Glutamatergic neuron (in vitro differentiated cells): ENCODE measurements at regions not wholly inside any gene's neighbourhood (a gene's known extent, or its start where the extent isn't known, plus 50 kb on each side); places are given as distances from the start of the nearest gene placed in this dataset.
A peak's percentile ranks its signal among the peaks of the same experiment; 100 is the strongest.

ENCODE experiments used
- DNase-seq: peaks from one replicate; pipeline ENCODE4 v3.0.0; 2022
- H3K27ac Mint-ChIP-seq: one replicate; pipeline ENCODE4 v1.8.0; 2020; ENCODE audit warnings: mild to moderate bottlenecking, mixed read lengths, inconsistent platforms; ENCODE audit not compliant: unreplicated experiment
- H3K27me3 Mint-ChIP-seq: one replicate; pipeline ENCODE4 v1.8.0; 2020; ENCODE audit warnings: mild to moderate bottlenecking, moderate library complexity, mixed read lengths, inconsistent platforms; ENCODE audit not compliant: unreplicated experiment
- H3K36me3 Mint-ChIP-seq: one replicate; pipeline ENCODE4 v1.8.0; 2020; ENCODE audit warnings: mild to moderate bottlenecking, mixed read lengths, inconsistent platforms; ENCODE audit not compliant: unreplicated experiment
- H3K4me1 Mint-ChIP-seq: one replicate; pipeline ENCODE4 v1.8.0; 2020; ENCODE audit warnings: mild to moderate bottlenecking, low read depth, mixed read lengths, inconsistent platforms; ENCODE audit not compliant: unreplicated experiment
- H3K4me3 Mint-ChIP-seq: one replicate; pipeline ENCODE4 v1.8.0; 2020; ENCODE audit warnings: mild to moderate bottlenecking, mixed read lengths, inconsistent platforms; ENCODE audit not compliant: unreplicated experiment
- H3K9me3 Mint-ChIP-seq: one replicate; pipeline ENCODE4 v1.8.0; 2020; ENCODE audit warnings: mild to moderate bottlenecking, moderate library complexity, mixed read lengths, inconsistent platforms; ENCODE audit not compliant: unreplicated experiment
- CTCF ChIP-seq: fragments of 200-600 bp; sonication (generic); IDR thresholded peaks from one replicate; pipeline ENCODE4 v1.5.0; 2021; ENCODE audit not compliant: partially characterized antibody, unreplicated experiment

- H3K36me3 Mint-ChIP-seq, result no peaks in the 10 kb centered on the region
- TF ChIP-seq CTCF, result no peak
- no peak for DNase-seq
- no peak overlapping the region for H3K27ac Mint-ChIP-seq
- H3K4me1 Mint-ChIP-seq, result peaks cover 23% of the 10 kb centered on the region
- no peaks in the 10 kb centered on the region for H3K9me3 Mint-ChIP-seq
- H3K4me3 Mint-ChIP-seq, result no peak overlapping the region
- peaks cover 4% of the 10 kb centered on the region for H3K27me3 Mint-ChIP-seq
Measured at GRCh38 chr13:72074663-72075062, 207.7 kb upstream of the DACH1 start.

GRCh38 chr13:72072261-72072660, 205.3 kb upstream of the DACH1 start:
- H3K36me3 Mint-ChIP-seq, result peaks cover 5% of the 10 kb centered on the region
- TF ChIP-seq CTCF, result no peak
- H3K4me3 Mint-ChIP-seq, result peak overlapping the region; percentile 26
- DNase-seq, result no peak
- peaks cover 23% of the 10 kb centered on the region for H3K4me1 Mint-ChIP-seq
- peaks cover 3% of the 10 kb centered on the region for H3K9me3 Mint-ChIP-seq
- H3K27ac Mint-ChIP-seq, result peak overlapping the region; percentile 56
- H3K27me3 Mint-ChIP-seq, result peaks cover 4% of the 10 kb centered on the region

GRCh38 chr13:72071713-72072112, 204.7 kb upstream of the DACH1 start:
- no peak for TF ChIP-seq CTCF
- peaks cover 4% of the 10 kb centered on the region for H3K27me3 Mint-ChIP-seq
- H3K4me3 Mint-ChIP-seq, result peak overlapping the region; percentile 48
- H3K9me3 Mint-ChIP-seq, result peaks cover 3% of the 10 kb centered on the region
- H3K4me1 Mint-ChIP-seq, result peaks cover 23% of the 10 kb centered on the region
- H3K36me3 Mint-ChIP-seq, result peaks cover 5% of the 10 kb centered on the region
- peak overlapping the region; percentile 56 for H3K27ac Mint-ChIP-seq
- no peak for DNase-seq

GRCh38 chr13:72062566-72062965, 195.6 kb upstream of the DACH1 start:
- H3K9me3 Mint-ChIP-seq, result peaks cover 13% of the 10 kb centered on the region
- no peak for DNase-seq
- no peak for TF ChIP-seq CTCF
- no peak overlapping the region for H3K27ac Mint-ChIP-seq
- H3K4me3 Mint-ChIP-seq, result no peak overlapping the region
- peaks cover 2% of the 10 kb centered on the region for H3K27me3 Mint-ChIP-seq
- peaks cover 21% of the 10 kb centered on the region for H3K36me3 Mint-ChIP-seq
- no peaks in the 10 kb centered on the region for H3K4me1 Mint-ChIP-seq

- no peak overlapping the region for H3K4me3 Mint-ChIP-seq
- DNase-seq, result no peak
- peaks cover 21% of the 10 kb centered on the region for H3K36me3 Mint-ChIP-seq
- peaks cover 10% of the 10 kb centered on the region for H3K9me3 Mint-ChIP-seq
- no peak overlapping the region for H3K27ac Mint-ChIP-seq
- H3K27me3 Mint-ChIP-seq, result peaks cover 2% of the 10 kb centered on the region
- H3K4me1 Mint-ChIP-seq, result no peaks in the 10 kb centered on the region
- TF ChIP-seq CTCF, result no peak
Measured at GRCh38 chr13:72061613-72062012, 194.6 kb upstream of the DACH1 start.
